Stimulated activated naive B cell treated with anti-CD40 and anti-IgM and Interleukin-4, amounts not matched to agents 10 μg/mL and 1 μg/mL and 100 μg/mL, for 72 hours (primary cell): ENCODE measurements at regions not wholly inside any gene's neighbourhood (a gene's known extent, or its start where the extent isn't known, plus 50 kb on each side); places are given as distances from the start of the nearest gene placed in this dataset.
"Not testable (repeated sequence)": the region's sequence is repeated elsewhere in the genome, so short reads cannot be mapped to it uniquely, and the experiment has no call there.

ENCODE experiments used
- ATAC-seq, 2 donors: fragments of 150-1000 bp; cut with Tn5 transposase; replicated peaks; 2 replicates each; pipeline ENCODE4 v1.10.0; 2021; ENCODE audit warnings: moderate library complexity in 1 of 2
- DNase-seq: peaks from one replicate; pipeline ENCODE4 v3.0.0; 2021
- H3K27ac Mint-ChIP-seq: one replicate; pipeline ENCODE4 v1.8.0; 2022; ENCODE audit warnings: mild to moderate bottlenecking, mixed read lengths
- H3K27me3 Mint-ChIP-seq, 2 donors: one replicate each; pipeline ENCODE4 v1.8.0; 2022; ENCODE audit warnings: mixed read lengths in 2 of 2
- H3K36me3 Mint-ChIP-seq, 2 donors: one replicate each; pipeline ENCODE4 v1.8.0; 2022; ENCODE audit warnings: mixed read lengths in 2 of 2, mild to moderate bottlenecking in 1 of 2
- H3K4me1 Mint-ChIP-seq, 2 donors: one replicate each; pipeline ENCODE4 v1.8.0; 2022; ENCODE audit warnings: mixed read lengths in 2 of 2, mild to moderate bottlenecking in 1 of 2
- H3K4me3 Mint-ChIP-seq, 2 donors: one replicate each; pipeline ENCODE4 v1.8.0; 2022; ENCODE audit warnings: mild to moderate bottlenecking in 2 of 2, mixed read lengths in 2 of 2, moderate library complexity in 1 of 2
- H3K9me3 Mint-ChIP-seq, 2 donors: one replicate each; pipeline ENCODE4 v1.8.0; 2022; ENCODE audit warnings: mixed read lengths in 2 of 2, mild to moderate bottlenecking in 1 of 2

DNA sequence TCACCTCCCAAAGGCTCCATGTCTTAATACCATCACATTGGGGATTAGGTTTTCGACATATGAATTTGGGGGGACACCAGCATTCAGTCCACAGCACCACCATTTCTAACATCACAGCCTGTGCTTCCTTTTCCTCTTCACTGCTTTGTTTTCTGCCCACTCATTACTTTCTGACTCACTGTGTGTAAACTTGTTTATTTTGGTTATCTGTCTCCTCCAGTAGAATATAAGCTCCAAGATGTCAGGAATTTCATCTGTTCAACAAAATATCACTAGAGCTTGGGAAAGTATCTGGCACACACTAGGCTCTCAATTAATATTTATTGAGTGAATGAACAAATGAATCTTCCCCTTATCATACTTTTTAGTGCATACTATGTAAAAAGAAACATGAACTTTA, 152.0 kb downstream of the NUFIP1 start:
- Mint-ChIP-seq H3K4me1 (no peaks in the 10 kb centered on the region), H3K9me3 (no peaks in the 10 kb centered on the region), H3K36me3 (no peaks in the 10 kb centered on the region), H3K4me3 (no peak overlapping the region), H3K27ac (no peak overlapping the region), H3K27me3 (peaks cover 0 to 9% of the 10 kb centered on the region in 2 donors)
- DNase-seq = no peak
- no peak for ATAC-seq

DNA sequence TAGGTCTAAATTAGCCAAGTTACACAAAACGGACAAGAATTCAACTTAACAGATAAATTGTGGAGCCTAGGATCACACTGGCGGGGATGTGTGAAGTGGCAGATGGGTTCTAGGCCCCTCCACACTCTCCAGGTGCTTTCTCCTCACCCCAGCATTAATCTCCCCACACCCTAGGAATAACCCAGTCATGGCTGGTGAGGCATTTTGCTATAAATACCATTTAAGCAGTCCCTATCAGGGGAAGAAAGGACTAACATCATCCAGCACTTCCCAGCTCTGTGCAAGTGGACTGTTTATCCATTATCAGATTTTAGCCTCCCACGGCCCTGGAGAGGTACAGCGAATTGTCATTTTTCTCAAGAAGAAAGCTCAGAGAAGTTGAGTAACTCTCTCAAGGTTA, 154.9 kb downstream of the NUFIP1 start:
- DNase-seq (no peak), ATAC-seq (no peak)
- no peak overlapping the region for H3K27ac Mint-ChIP-seq
- no peaks in the 10 kb centered on the region for H3K4me1 Mint-ChIP-seq
- no peaks in the 10 kb centered on the region for H3K36me3 Mint-ChIP-seq
- H3K4me3 Mint-ChIP-seq = no peak overlapping the region
- H3K9me3 Mint-ChIP-seq = no peaks in the 10 kb centered on the region
- H3K27me3 Mint-ChIP-seq = peaks cover 0 to 12% of the 10 kb centered on the region in 2 donors

DNA sequence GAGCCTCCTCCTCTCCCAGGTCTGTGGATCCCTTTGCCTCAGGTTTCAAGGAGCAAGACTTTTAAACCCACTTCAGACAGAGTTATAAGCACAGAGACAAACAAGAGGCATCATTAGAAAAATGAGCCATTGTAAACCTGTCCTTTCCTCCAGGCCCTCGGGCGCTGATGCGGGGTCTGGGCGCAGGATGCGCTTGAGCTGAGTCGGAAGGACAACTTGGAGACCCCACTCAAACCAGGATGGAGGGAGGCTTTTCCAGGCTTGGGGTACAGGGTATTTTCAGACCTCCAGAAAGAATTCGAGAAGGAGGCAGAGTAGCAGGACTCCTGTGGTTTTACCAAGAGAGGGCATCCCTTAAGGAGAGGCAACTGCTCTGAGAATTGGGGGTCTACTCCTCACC, 155.6 kb downstream of the NUFIP1 start:
- peaks cover 0 to 12% of the 10 kb centered on the region in 2 donors for H3K27me3 Mint-ChIP-seq
- H3K4me1 Mint-ChIP-seq = no peaks in the 10 kb centered on the region
- no peaks in the 10 kb centered on the region for H3K36me3 Mint-ChIP-seq
- H3K9me3 Mint-ChIP-seq = no peaks in the 10 kb centered on the region
- H3K27ac Mint-ChIP-seq = no peak overlapping the region
- ATAC-seq = no peak
- no peak overlapping the region for H3K4me3 Mint-ChIP-seq
- no peak for DNase-seq

DNA sequence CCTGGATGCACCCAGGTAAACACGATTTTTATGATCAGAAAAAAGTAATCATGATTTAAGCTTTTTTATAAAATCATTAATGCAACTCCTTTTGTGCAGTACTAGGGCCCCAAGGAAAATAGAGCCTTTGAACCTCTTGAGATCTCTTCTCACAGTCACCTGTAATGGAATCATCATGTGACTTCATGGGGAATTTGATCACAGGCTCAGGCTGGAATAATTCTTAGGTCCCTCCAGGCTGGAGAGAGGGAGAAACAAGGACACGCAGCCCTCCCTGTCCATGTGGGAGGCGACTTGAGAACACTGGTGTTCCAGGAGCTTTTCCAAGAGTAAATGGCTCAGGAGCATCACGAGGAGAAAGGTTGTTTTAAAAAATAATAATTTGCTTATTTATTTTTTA, 156.1 kb downstream of the NUFIP1 start:
- H3K36me3 Mint-ChIP-seq = no peaks in the 10 kb centered on the region
- H3K4me3 Mint-ChIP-seq = no peak overlapping the region
- H3K4me1 Mint-ChIP-seq = no peaks in the 10 kb centered on the region
- H3K27ac Mint-ChIP-seq = no peak overlapping the region
- no peak for DNase-seq
- peaks cover 0 to 12% of the 10 kb centered on the region in 2 donors for H3K27me3 Mint-ChIP-seq
- ATAC-seq = no peak
- no peaks in the 10 kb centered on the region for H3K9me3 Mint-ChIP-seq

DNA sequence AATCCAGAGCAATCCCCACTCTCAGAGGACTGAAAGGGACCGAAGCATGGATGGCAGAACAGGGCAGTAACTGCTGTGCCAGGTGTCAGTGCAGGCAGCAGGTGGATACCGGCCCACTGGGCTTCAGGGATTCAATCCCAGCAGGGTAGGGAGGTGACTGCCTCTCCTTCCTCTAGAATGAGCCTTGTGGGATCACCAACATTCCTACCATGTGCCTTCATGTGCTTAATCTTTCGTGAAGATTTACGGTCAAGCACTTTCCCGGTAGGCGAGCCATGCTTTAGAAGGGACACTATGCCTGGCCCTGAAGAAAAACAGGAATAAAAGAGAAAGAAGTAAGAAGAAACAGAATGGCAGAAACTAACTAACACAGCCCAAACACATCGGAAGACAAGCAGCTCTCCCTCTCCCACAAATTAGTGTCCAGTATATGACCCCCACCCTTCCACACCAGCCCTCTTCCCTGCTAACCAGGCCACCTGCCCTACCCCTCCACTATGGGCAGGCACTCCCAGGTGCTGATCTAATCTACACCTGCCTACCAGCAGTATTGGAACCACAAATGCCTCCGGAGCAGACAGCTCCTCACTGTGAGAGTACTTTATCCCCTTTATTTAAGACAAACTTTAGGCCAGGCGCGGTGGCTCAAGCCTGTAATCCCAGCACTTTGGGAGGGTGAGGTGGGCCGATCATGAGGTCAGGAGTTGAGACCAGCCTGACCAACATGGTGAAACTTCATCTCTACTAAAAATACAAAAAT, 162.5 kb downstream of the NUFIP1 start:
- no peaks in the 10 kb centered on the region for H3K36me3 Mint-ChIP-seq
- H3K4me1 Mint-ChIP-seq = no peaks in the 10 kb centered on the region
- no peak overlapping the region for H3K4me3 Mint-ChIP-seq
- H3K27me3 Mint-ChIP-seq = peaks cover 0 to 6% of the 10 kb centered on the region in 2 donors
- H3K27ac Mint-ChIP-seq = no peak overlapping the region
- ATAC-seq = no peak
- DNase-seq = no peak
- H3K9me3 Mint-ChIP-seq = no peaks in the 10 kb centered on the region

DNA sequence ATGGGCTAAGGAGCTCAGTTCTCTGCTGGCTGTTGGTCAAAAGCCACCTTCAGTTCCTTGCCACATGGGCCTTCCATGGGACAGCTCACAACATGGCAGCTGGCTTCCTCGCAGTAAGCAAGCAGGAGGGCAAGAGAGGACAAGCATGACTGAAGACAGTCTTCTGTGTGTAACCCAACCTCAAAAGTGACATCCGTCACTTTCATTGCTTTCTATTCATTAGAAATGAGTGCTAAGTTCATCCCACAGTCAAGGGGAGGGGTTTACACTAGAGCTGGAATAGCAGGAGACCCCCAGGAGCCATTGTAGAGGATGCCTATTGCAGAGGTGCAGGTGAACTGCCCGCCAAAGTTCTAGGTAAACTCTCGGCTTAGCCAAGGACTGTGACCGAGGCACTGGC, 163.3 kb downstream of the NUFIP1 start:
- Mint-ChIP-seq H3K4me3 (no peak overlapping the region), H3K4me1 (no peaks in the 10 kb centered on the region), H3K27me3 (peaks cover 0 to 3% of the 10 kb centered on the region in 2 donors), H3K9me3 (no peaks in the 10 kb centered on the region), H3K36me3 (no peaks in the 10 kb centered on the region), H3K27ac (no peak overlapping the region)
- ATAC-seq = no peak
- no peak for DNase-seq

DNA sequence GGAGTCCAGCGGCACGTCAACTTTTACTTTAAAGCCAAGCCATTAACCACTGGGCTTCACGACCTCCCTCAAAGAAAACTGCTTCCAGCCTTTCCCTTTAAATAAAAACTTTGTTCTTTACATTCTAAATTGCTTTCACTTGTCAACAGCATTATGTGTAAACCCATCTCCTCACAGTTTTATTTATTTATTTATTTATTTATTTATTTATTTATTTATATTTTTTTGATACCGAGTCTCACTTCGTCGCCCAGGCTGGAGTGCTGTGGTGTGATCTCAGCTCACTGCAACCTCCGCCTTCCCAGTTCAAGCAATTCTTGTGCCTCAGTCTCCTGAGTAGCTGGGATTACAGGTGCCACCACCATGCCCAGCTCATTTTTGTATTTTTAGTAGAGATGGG, 165.7 kb downstream of the NUFIP1 start:
- ATAC-seq, H3K27ac Mint-ChIP-seq: not testable (repeated sequence)

DNA sequence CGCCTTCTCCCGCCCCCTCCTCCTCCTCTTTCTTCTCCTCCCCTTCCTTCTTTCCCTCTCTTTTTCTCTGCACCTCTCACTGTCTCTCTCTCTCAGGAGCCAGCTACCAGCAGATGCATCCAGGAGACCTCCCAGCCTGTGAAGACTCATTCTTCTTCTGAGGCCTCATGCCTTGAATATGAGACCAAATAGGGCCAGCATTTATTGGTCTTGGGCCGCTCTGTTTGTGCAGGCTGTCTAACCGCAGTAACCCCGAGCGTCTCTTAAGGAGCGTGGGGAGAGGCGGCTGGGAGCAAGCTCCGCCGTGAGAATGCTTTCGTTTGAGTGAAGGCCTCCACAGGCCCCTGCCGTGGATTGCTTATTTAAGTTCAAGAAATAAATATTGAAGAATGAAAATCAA, 167.0 kb downstream of the NUFIP1 start:
- Mint-ChIP-seq H3K9me3 (peaks cover 0 to 2% of the 10 kb centered on the region in 2 donors), H3K4me1 (peaks cover 8 to 10% of the 10 kb centered on the region in 2 donors), H3K27ac (no peak overlapping the region), H3K36me3 (no peaks in the 10 kb centered on the region), H3K27me3 (peaks cover 7 to 9% of the 10 kb centered on the region in 2 donors), H3K4me3 (no peak overlapping the region)
- ATAC-seq (no peak), DNase-seq (no peak)

More for the DNA sequence above, 165.7 kb downstream of the NUFIP1 start:
- H3K36me3 Mint-ChIP-seq, H3K9me3 Mint-ChIP-seq, H3K4me3 Mint-ChIP-seq, H3K27me3 Mint-ChIP-seq, DNase-seq, H3K4me1 Mint-ChIP-seq: not testable (repeated sequence)

DNA sequence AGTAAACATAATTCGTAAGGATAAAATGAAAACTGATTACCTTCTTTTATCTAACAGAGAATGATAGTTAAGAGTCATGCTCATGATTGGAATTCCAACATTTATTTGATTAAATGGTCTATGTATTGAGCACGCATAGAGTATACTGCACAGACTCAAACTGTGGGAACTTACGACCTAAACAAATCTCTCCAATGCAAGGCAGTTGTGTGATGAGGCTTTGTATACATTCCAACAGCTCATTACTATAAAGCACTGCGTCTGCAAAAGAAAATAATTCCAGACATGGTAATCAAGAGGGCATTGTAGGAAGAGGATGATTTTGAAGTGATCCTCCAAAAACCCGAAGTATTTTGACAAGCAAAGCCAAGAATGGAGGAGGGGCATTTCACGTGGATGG, 169.5 kb downstream of the NUFIP1 start:
- Mint-ChIP-seq H3K27me3 (peaks cover 7 to 9% of the 10 kb centered on the region in 2 donors), H3K36me3 (no peaks in the 10 kb centered on the region), H3K4me3 (no peak overlapping the region), H3K9me3 (peaks cover 0 to 2% of the 10 kb centered on the region in 2 donors), H3K27ac (no peak overlapping the region), H3K4me1 (peaks cover 8 to 10% of the 10 kb centered on the region in 2 donors)
- ATAC-seq = no peak
- DNase-seq = no peak

DNA sequence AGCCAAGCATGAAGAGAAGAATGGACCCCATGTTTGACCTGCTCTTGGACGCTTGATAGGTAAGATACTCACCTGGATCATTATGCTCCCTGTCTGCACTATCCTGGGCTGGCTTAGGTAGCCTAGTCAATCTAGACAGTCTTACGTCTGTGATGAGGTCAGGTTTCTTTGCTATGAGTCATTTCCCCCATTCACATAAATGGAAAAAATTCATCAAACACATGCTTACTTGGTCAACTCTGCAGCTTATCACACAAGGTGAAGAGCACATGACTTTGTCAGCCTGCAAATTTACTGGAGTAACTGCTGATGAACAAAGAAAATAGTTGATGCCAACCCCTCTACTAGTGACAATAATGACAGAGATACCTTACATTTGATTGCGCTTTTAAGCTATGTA, 170.0 kb downstream of the NUFIP1 start:
- H3K27me3 Mint-ChIP-seq = peaks cover 7 to 9% of the 10 kb centered on the region in 2 donors
- peak; percentile 1 for DNase-seq
- H3K36me3 Mint-ChIP-seq = no peaks in the 10 kb centered on the region
- H3K27ac Mint-ChIP-seq = no peak overlapping the region
- peaks cover 0 to 2% of the 10 kb centered on the region in 2 donors for H3K9me3 Mint-ChIP-seq
- ATAC-seq = peak; percentile 85 to 93
- no peak overlapping the region for H3K4me3 Mint-ChIP-seq
- H3K4me1 Mint-ChIP-seq = peaks cover 8 to 10% of the 10 kb centered on the region in 2 donors

DNA sequence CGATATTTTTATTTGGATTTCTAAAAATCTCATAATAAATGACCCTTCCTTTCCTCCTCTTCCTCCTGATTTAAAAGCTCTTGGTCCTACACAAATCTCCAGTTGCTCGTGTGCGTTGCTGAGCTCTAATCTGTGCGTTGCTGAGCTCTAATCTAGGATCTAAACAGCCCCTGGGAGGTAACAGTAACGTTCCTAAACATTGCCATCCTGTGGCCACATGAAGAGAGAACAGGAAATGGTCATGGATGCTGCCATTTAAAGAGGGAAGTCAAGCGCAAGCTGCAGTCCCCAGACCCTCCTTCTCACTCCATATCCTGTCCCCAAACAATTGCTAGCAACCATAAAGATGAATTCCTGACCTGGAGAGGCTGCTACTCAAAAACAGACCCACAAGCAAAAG, 170.8 kb downstream of the NUFIP1 start:
- H3K4me1 Mint-ChIP-seq = peaks cover 8 to 10% of the 10 kb centered on the region in 2 donors
- H3K27ac Mint-ChIP-seq = no peak overlapping the region
- ATAC-seq = no peak

DNA sequence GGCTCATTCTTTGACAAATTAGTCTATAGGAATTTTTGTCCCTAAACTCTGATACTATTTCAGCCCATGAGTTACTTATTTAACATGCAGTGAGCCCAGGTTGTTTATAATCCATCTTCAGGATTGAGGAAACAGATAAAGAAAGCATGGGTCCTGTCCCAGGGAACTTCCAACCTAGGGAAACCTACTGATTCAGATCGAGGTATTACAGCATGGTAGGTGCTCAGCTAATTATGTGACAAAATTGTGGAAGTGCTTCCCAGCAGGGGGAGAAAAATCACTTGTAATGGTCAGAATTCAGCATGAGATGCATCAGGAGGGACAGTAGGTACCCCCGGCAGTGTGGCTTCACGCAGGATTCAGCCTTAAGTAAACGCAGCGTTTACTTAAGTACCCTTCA, 171.3 kb downstream of the NUFIP1 start:
- no peaks in the 10 kb centered on the region for H3K36me3 Mint-ChIP-seq
- ATAC-seq = no peak
- peaks cover 7 to 9% of the 10 kb centered on the region in 2 donors for H3K27me3 Mint-ChIP-seq
- DNase-seq = no peak
- peaks cover 0 to 2% of the 10 kb centered on the region in 2 donors for H3K9me3 Mint-ChIP-seq
- H3K4me1 Mint-ChIP-seq = peaks cover 8 to 10% of the 10 kb centered on the region in 2 donors
- no peak overlapping the region for H3K4me3 Mint-ChIP-seq
- H3K27ac Mint-ChIP-seq = no peak overlapping the region

More for the DNA sequence above, 170.8 kb downstream of the NUFIP1 start:
- Mint-ChIP-seq H3K27me3 (peaks cover 7 to 9% of the 10 kb centered on the region in 2 donors), H3K9me3 (peaks cover 0 to 2% of the 10 kb centered on the region in 2 donors), H3K36me3 (no peaks in the 10 kb centered on the region), H3K4me3 (no peak overlapping the region)
- DNase-seq = no peak

DNA sequence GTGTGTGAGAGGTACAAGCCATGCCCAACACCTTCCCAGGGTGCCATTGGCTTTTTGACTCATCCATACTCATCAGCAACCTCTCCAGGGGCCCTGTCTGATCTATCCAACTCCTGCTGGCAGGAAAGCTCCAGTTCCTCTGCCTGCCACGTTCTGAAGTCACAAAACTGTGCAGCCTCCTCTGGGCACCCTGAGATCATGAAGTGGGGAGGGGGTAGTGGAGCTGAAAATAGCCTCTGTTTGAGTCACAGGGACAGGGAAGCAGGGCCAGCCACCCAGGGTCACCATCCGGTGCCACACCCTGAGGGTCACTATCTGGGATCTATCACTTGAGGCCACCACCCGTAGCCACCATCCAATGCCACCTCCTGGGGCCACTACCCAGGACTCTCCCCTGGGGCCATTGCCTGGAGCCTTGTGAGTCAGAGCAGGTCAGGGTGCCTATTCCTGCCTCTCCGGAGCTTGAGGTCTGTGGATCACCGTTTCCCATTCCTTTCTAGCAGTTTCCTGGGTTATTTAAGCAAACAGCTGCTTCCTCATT, 172.1 kb downstream of the NUFIP1 start:
- Mint-ChIP-seq H3K27ac (no peak overlapping the region), H3K4me1 (peaks cover 8 to 10% of the 10 kb centered on the region in 2 donors), H3K9me3 (peaks cover 0 to 2% of the 10 kb centered on the region in 2 donors), H3K36me3 (no peaks in the 10 kb centered on the region), H3K4me3 (no peak overlapping the region), H3K27me3 (peaks cover 6 to 7% of the 10 kb centered on the region in 2 donors)
- ATAC-seq (no peak), DNase-seq (no peak)

DNA sequence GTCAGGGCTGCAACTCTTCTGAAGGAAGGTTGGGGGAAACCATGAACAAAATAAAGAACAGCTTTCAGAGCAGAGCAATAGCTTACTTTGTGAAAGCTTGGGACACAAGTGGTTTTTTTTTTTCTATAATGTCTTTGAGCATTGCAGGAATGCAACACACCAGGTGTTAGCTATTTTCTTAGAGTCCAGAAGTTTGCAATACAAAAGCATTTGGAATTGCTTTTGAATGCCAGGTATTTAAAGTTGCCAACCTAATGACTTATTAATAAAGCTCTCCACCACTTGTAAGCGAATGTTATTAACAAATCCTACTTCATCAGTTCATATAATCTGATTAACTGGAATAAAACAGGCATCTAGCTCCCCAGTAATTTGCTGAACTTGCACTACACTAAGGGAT, 172.6 kb downstream of the NUFIP1 start:
- H3K27me3 Mint-ChIP-seq = peaks cover 6 to 7% of the 10 kb centered on the region in 2 donors
- DNase-seq (no peak), ATAC-seq (no peak)
- H3K4me1 Mint-ChIP-seq = peaks cover 8 to 10% of the 10 kb centered on the region in 2 donors
- peaks cover 0 to 2% of the 10 kb centered on the region in 2 donors for H3K9me3 Mint-ChIP-seq
- H3K36me3 Mint-ChIP-seq = no peaks in the 10 kb centered on the region
- H3K4me3 Mint-ChIP-seq = no peak overlapping the region
- H3K27ac Mint-ChIP-seq = no peak overlapping the region

DNA sequence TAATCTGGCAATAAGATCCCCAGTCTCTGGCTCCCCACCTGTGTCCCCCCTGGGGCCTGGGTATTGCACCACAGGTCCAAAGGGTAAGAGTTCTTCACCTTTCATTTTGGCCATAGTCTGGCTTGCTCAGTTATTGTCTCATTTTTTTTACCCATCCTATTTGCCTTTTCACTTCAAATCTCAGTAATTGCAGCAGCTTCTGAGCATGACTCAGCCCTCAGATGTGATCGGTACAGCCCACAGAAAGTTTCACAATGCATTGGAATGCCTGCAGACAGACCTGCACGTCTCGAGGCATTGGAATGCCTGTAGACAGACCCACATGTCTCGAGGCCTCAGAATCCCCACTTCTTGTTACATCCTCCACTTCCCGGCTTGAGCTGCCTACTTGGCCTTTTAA, 173.6 kb downstream of the NUFIP1 start:
- no peak for DNase-seq
- ATAC-seq = no peak
- Mint-ChIP-seq H3K27ac (no peak overlapping the region), H3K9me3 (peaks cover 0 to 2% of the 10 kb centered on the region in 2 donors), H3K27me3 (peaks cover 6 to 7% of the 10 kb centered on the region in 2 donors), H3K36me3 (no peaks in the 10 kb centered on the region), H3K4me3 (no peak overlapping the region), H3K4me1 (peaks cover 8 to 10% of the 10 kb centered on the region in 2 donors)
